ENCODE measurements at regions not wholly inside any gene's neighbourhood (a gene's known extent, or its start where the extent isn't known, plus 50 kb on each side); places are given as distances from the start of the nearest gene placed in this dataset.

DNA sequence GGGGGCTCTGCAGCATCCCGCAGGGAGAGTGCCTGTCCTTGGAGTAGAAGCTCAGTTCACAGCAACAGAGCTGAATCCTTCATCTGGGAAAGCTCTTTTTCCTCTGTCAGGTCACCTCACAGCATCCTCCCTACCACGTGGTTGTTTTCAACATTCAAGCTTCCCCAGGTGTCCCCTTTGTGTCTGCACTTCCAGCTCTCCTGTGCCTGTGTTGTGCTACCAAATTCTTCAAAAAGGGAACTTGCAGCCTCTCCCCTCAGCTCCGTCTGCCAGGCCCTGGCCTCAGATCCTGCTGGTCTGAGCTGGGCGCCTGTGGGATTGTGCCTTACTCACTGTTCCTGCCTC is 108.4 kb downstream of the FOXF2 start:
- TF ChIP-seq, protein P1, sequence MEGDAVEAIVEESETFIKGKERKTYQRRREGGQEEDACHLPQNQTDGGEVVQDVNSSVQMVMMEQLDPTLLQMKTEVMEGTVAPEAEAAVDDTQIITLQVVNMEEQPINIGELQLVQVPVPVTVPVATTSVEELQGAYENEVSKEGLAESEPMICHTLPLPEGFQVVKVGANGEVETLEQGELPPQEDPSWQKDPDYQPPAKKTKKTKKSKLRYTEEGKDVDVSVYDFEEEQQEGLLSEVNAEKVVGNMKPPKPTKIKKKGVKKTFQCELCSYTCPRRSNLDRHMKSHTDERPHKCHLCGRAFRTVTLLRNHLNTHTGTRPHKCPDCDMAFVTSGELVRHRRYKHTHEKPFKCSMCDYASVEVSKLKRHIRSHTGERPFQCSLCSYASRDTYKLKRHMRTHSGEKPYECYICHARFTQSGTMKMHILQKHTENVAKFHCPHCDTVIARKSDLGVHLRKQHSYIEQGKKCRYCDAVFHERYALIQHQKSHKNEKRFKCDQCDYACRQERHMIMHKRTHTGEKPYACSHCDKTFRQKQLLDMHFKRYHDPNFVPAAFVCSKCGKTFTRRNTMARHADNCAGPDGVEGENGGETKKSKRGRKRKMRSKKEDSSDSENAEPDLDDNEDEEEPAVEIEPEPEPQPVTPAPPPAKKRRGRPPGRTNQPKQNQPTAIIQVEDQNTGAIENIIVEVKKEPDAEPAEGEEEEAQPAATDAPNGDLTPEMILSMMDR (IDR thresholded peaks at IDR 0.05; ENCODE audit: insufficient read depth, low read length, missing control alignments) = no peak
- no peak overlapping the region for H3K4me3 ChIP-seq (ENCODE audit: low read depth, low read length)
- CTCF ChIA-PET = interaction anchor here (1.2 kb wide), 1 partner anchor 27 kb away, joined by 4 read pairs; no protein-coding TSS in a partner anchor
- no peak for DNase-seq (ENCODE audit: low read depth, low spot score)
- POLR2A ChIA-PET = no interaction called here

- no peak overlapping the region for H3K4me3 ChIP-seq (ENCODE audit: low read depth, low read length)
- TF ChIP-seq, protein P1 (IDR thresholded peaks at IDR 0.05; ENCODE audit: insufficient read depth, low read length, missing control alignments) = no peak
- POLR2A ChIA-PET = no interaction called here
- CTCF ChIA-PET = interaction anchor here (1.0 to 1.2 kb wide), 2 partner anchors 18 to 26 kb away, joined by 3 to 4 read pairs; no protein-coding TSS in a partner anchor
- no peak for DNase-seq (ENCODE audit: low read depth, low spot score)
Observed at GRCh38 chr6:1498491-1499113, 109.2 kb downstream of the FOXF2 start.

- DNase-seq (ENCODE audit: low read depth, low spot score) = no peak
- no peak overlapping the region for H3K4me3 ChIP-seq (ENCODE audit: low read depth, low read length)
- ChIA-PET CTCF (no interaction called here), POLR2A (no interaction called here)
- TF ChIP-seq, protein P1 (IDR thresholded peaks at IDR 0.05; ENCODE audit: insufficient read depth, low read length, missing control alignments) = no peak
Observed at GRCh38 chr6:1499777-1500176, 109.9 kb upstream of the FOXC1 start.

- ChIA-PET CTCF (no interaction called here), POLR2A (no interaction called here)
- DNase-seq (ENCODE audit: low read depth, low spot score) = no peak
- H3K4me3 ChIP-seq (ENCODE audit: low read depth, low read length) = no peak overlapping the region
- TF ChIP-seq, protein P1 (IDR thresholded peaks at IDR 0.05; ENCODE audit: insufficient read depth, low read length, missing control alignments) = no peak
Observed at GRCh38 chr6:1500913-1501312, 108.8 kb upstream of the FOXC1 start.

- TF ChIP-seq, protein P1 (IDR thresholded peaks at IDR 0.05; ENCODE audit: insufficient read depth, low read length, missing control alignments) = no peak
- CTCF ChIA-PET = no interaction called here
Observed at GRCh38 chr6:1502041-1502440, 107.7 kb upstream of the FOXC1 start.

GRCh38 chr6:1503811-1504210 is 105.9 kb upstream of the FOXC1 start:
- no peak for DNase-seq (ENCODE audit: low read depth, low spot score)
- POLR2A ChIA-PET = no interaction called here
- TF ChIP-seq, protein P1 (IDR thresholded peaks at IDR 0.05; ENCODE audit: insufficient read depth, low read length, missing control alignments) = no peak
- CTCF ChIA-PET = interaction anchor here (1.0 kb wide), 1 partner anchor 20 kb away, joined by 3 read pairs; no protein-coding TSS in a partner anchor
- no peak overlapping the region for H3K4me3 ChIP-seq (ENCODE audit: low read depth, low read length)

More at GRCh38 chr6:1502041-1502440, 107.7 kb upstream of the FOXC1 start:
- POLR2A ChIA-PET = no interaction called here
- no peak for DNase-seq (ENCODE audit: low read depth, low spot score)
- H3K4me3 ChIP-seq (ENCODE audit: low read depth, low read length) = no peak overlapping the region
